ENCODE measurements at regions not wholly inside any gene's neighbourhood (a gene's known extent, or its start where the extent isn't known, plus 50 kb on each side); places are given as distances from the start of the nearest gene placed in this dataset.

- ChIA-PET CTCF (no interaction called here), POLR2A (ENCODE audit: low non-redundant PET) (no interaction called here)
- TF ChIP-seq, protein P1, sequence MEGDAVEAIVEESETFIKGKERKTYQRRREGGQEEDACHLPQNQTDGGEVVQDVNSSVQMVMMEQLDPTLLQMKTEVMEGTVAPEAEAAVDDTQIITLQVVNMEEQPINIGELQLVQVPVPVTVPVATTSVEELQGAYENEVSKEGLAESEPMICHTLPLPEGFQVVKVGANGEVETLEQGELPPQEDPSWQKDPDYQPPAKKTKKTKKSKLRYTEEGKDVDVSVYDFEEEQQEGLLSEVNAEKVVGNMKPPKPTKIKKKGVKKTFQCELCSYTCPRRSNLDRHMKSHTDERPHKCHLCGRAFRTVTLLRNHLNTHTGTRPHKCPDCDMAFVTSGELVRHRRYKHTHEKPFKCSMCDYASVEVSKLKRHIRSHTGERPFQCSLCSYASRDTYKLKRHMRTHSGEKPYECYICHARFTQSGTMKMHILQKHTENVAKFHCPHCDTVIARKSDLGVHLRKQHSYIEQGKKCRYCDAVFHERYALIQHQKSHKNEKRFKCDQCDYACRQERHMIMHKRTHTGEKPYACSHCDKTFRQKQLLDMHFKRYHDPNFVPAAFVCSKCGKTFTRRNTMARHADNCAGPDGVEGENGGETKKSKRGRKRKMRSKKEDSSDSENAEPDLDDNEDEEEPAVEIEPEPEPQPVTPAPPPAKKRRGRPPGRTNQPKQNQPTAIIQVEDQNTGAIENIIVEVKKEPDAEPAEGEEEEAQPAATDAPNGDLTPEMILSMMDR (conservative IDR thresholded peaks at IDR 0.05; ENCODE audit: low read depth), result no peak
- no peak overlapping the region for H3K27ac ChIP-seq
- DNase-seq (ENCODE audit: low spot score), result no peak
Measured at GRCh38 chr7:114130866-114131265, 212.1 kb upstream of the PPP1R3A start.

DNA sequence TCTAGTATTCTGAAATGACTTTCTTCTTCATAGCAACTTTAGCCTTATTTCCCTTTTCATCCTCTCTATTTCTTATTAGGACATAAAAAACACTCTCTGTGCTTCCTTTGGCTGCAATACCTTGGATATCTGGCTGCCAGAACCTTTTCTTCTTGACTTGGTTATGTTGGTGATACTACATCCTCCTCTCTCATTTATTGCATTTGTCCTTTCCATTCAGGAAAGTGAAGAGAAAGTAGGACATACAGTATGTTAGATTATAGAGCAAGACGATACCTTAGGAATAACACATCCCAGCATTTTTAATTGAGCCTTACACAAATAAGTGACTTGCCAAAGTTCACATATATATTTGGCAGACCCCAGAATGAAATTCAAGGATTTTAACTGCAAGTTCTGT lies 210.1 kb upstream of the PPP1R3A start:
- no peak for DNase-seq (ENCODE audit: low spot score)
- no peak overlapping the region for H3K27ac ChIP-seq
- POLR2A ChIA-PET (ENCODE audit: low non-redundant PET), result no interaction called here
- CTCF ChIA-PET, result no interaction called here
- TF ChIP-seq, protein P1 (conservative IDR thresholded peaks at IDR 0.05; ENCODE audit: low read depth), result no peak

DNA sequence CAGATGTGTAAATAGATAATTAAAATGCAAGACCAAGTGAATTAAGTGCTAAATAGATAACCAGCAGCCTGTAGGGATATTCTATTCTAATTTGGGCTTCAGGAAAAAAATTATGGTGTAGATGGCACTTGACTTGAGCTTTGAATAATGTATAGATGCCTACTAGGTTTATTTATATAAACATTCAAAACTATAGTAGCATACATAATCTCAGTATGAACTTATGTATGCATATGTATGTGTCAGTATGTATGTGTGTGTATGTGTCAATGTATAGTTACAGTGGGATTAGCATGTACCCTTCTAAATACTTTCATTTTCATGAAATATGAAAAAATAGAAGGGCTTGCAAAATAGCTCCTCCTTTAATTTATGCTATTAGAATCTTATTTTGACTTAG lies 207.3 kb upstream of the PPP1R3A start:
- ChIA-PET POLR2A (ENCODE audit: low non-redundant PET) (no interaction called here), CTCF (interaction anchor here (0.6 to 1.0 kb wide), 2 partner anchors 8 to 141 kb away, joined by 3 read pairs; no protein-coding TSS in a partner anchor)
- no peak for DNase-seq (ENCODE audit: low spot score)
- no peak overlapping the region for H3K27ac ChIP-seq
- TF ChIP-seq, protein P1 (conservative IDR thresholded peaks at IDR 0.05; ENCODE audit: low read depth), result no peak

DNA sequence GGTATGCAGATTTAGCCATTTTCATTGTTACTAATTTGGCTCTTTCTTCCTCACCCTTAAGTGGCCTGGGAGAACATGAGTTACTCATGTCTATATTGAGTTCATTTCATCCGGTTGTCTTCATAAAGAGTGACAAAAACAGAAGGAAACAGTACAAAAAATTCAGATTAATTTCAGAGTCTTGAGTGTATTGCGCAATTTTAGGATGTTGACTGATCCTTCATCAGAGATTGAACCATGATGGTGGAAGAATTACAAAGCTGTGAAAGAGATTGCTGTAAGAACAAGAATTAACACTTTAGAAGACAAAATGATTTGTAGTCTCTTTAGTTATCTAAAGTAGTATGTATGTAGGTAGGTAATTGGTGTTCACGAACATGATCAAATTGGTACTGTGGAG lies 194.0 kb upstream of the PPP1R3A start:
- CTCF ChIA-PET, result no interaction called here
- TF ChIP-seq, protein P1 (conservative IDR thresholded peaks at IDR 0.05; ENCODE audit: low read depth), result no peak
- DNase-seq (ENCODE audit: low spot score), result no peak
- POLR2A ChIA-PET (ENCODE audit: low non-redundant PET), result no interaction called here
- no peak overlapping the region for H3K27ac ChIP-seq

DNA sequence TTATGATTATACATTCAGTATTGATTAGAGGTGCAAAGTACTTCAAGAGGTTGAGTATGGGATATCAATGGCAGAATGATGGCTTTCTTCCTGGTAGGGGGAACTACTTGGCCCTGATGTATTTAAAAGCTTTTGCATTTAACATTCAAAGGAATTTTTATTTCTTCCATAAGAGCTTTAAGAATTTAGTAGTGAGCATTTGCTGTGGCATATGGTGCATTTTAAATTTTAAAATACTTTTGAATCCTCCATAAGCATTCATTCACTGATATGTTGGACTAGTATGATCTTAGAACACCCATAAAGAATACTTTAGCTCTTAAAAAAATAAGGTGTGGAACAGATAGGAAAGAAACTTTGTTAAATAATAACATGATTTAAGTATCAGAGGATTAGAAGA lies 191.9 kb upstream of the PPP1R3A start:
- ChIA-PET POLR2A (ENCODE audit: low non-redundant PET) (no interaction called here), CTCF (no interaction called here)
- TF ChIP-seq, protein P1 (conservative IDR thresholded peaks at IDR 0.05; ENCODE audit: low read depth), result no peak
- DNase-seq (ENCODE audit: low spot score), result no peak
- H3K27ac ChIP-seq, result no peak overlapping the region

GRCh38 chr7:114109721-114110120 lies 190.9 kb upstream of the PPP1R3A start:
- no peak overlapping the region for H3K27ac ChIP-seq
- POLR2A ChIA-PET (ENCODE audit: low non-redundant PET), result no interaction called here
- CTCF ChIA-PET, result no interaction called here
- no peak for DNase-seq (ENCODE audit: low spot score)
- TF ChIP-seq, protein P1 (conservative IDR thresholded peaks at IDR 0.05; ENCODE audit: low read depth), result no peak

- ChIA-PET CTCF (no interaction called here), POLR2A (ENCODE audit: low non-redundant PET) (no interaction called here)
- DNase-seq (ENCODE audit: low spot score), result no peak
Measured at GRCh38 chr7:114109304-114109703, 190.5 kb upstream of the PPP1R3A start.

More at GRCh38 chr7:114109304-114109703, 190.5 kb upstream of the PPP1R3A start:
- no peak overlapping the region for H3K27ac ChIP-seq
- TF ChIP-seq, protein P1 (conservative IDR thresholded peaks at IDR 0.05; ENCODE audit: low read depth), result no peak

Measured in RWPE1 (cell line).